ENCODE measurements at regions not wholly inside any gene's neighbourhood (a gene's known extent, or its start where the extent isn't known, plus 50 kb on each side); places are given as distances from the start of the nearest gene placed in this dataset.

GRCh38 chr16:11422381-11423314 lies 77.4 kb downstream of the RMI2 start:
- whole genome bisulfite sequencing, 2 donors: 83 to 84% methylated on average over 26 of the region's 26 CpGs
- H3K9me3 ChIP-seq: no peaks in the 10 kb centered on the region
- no peak for TF ChIP-seq POLR2AphosphoS5 (IDR thresholded peaks at IDR 0.05)
- TF ChIP-seq POLR2A (IDR thresholded peaks at IDR 0.05): no peak
- TF ChIP-seq CTCF (IDR thresholded peaks at IDR 0.05): no peak
- no peak for TF ChIP-seq EP300 (IDR thresholded peaks at IDR 0.05)
- no peaks in the 10 kb centered on the region for H3K27me3 ChIP-seq
- no peak for DNase-seq
- no peaks in the 10 kb centered on the region for H3K4me1 ChIP-seq
- no peak overlapping the region for H3K4me3 ChIP-seq
- no peaks in the 10 kb centered on the region for H3K36me3 ChIP-seq
- intact Hi-C loops (cut with DNase I): no loop called here
- no peak overlapping the region for H3K27ac ChIP-seq

DNA sequence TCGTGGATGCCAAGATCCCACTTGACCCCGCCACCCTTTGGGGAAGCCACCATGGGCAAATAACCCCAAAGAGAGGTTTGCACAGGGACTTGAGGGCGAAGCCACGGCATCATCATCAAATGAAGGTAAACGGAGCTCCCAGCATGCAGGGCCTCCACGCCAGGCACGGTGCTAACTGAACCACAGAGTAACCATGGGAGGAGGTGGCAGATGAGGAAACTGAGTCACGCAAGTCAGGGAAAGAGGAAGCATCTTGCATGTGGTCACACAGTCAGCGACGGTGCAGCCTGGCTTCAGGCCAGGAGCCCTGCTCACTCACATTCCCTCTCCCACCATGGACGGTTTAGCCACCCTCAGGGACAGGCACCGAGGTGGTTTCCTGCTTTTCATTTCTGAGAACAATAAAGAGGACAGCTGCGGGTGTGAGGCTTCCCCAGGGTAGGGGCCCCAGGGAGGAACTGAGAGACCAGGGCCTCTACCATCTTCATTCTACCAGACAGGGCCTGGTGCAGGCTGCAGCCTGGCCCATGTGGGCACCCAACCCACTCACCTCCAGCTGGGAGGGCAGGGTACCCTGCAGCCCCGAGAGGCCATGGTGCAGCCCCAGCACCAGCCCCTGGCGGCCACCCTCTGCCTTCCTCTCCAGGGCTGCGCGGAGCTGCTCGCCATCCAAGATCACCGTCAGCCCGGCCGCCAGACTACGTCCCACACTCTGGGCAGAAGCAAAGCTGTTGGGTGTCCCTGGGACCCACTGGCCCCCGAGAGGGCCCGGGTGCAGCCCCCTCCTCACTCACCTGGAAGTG lies 78.3 kb downstream of the RMI2 start:
- 59 to 82% methylated on average over 24 of the region's 24 CpGs for WGBS, 2 donors

DNA sequence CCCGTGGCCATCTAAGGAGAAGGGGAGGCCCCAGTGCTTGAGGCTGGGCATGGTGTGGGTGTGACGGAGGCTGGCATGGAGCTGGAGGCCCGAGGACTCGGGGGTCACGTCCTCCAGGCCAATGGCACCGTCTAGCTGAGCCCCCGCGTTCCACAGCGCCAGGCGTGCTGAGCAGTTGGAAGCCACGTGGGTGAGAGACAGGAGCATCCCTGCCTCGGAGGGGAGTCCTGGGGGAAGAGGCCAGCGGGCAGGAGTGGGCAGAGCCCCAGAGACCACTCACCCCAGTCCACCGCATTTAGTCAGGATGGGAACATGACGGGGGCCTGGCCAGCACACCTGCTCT lies 78.8 kb downstream of the RMI2 start:
- WGBS, 2 donors: 91 to 93% methylated on average over 15 of the region's 15 CpGs
- Histone ChIP-seq H3K27ac (no peak overlapping the region), H3K27me3 (no peaks in the 10 kb centered on the region), H3K4me3 (no peak overlapping the region), H3K9me3 (no peaks in the 10 kb centered on the region), H3K4me1 (no peaks in the 10 kb centered on the region), H3K36me3 (no peaks in the 10 kb centered on the region)
- intact Hi-C loops (cut with DNase I): no loop called here
- no peak for DNase-seq
- TF ChIP-seq POLR2A (IDR thresholded peaks at IDR 0.05) (no peak), EP300 (IDR thresholded peaks at IDR 0.05) (no peak), CTCF (IDR thresholded peaks at IDR 0.05) (no peak), POLR2AphosphoS5 (IDR thresholded peaks at IDR 0.05) (no peak)

More for the DNA sequence above, 78.3 kb downstream of the RMI2 start:
- Histone ChIP-seq H3K4me1 (no peaks in the 10 kb centered on the region), H3K9me3 (no peaks in the 10 kb centered on the region), H3K27me3 (no peaks in the 10 kb centered on the region), H3K36me3 (no peaks in the 10 kb centered on the region), H3K4me3 (no peak overlapping the region), H3K27ac (no peak overlapping the region)
- intact Hi-C loops (cut with DNase I): no loop called here
- TF ChIP-seq EP300 (IDR thresholded peaks at IDR 0.05): no peak
- TF ChIP-seq POLR2AphosphoS5 (IDR thresholded peaks at IDR 0.05): no peak
- TF ChIP-seq CTCF (IDR thresholded peaks at IDR 0.05): no peak
- TF ChIP-seq POLR2A (IDR thresholded peaks at IDR 0.05): no peak
- DNase-seq: no peak

- TF ChIP-seq EP300 (IDR thresholded peaks at IDR 0.05) (no peak), POLR2A (IDR thresholded peaks at IDR 0.05) (no peak), CTCF (IDR thresholded peaks at IDR 0.05) (no peak), POLR2AphosphoS5 (IDR thresholded peaks at IDR 0.05) (no peak)
- no peaks in the 10 kb centered on the region for H3K27me3 ChIP-seq
- H3K4me3 ChIP-seq: no peak overlapping the region
- no peaks in the 10 kb centered on the region for H3K4me1 ChIP-seq
- H3K9me3 ChIP-seq: no peaks in the 10 kb centered on the region
- DNase-seq: no peak
- no peak overlapping the region for H3K27ac ChIP-seq
- WGBS, 2 donors: 90 to 91% methylated on average over 14 of the region's 14 CpGs
- intact Hi-C loops (cut with DNase I): no loop called here
- no peaks in the 10 kb centered on the region for H3K36me3 ChIP-seq
Measured at GRCh38 chr16:11425140-11425539, 79.9 kb downstream of the RMI2 start.

Measured in sigmoid colon (tissue), 6 donors.